NCI-H2029 treated with DMSO at 0.1 percent for 48 hours (cell line): ENCODE measurements at regions not wholly inside any gene's neighbourhood (a gene's known extent, or its start where the extent isn't known, plus 50 kb on each side); places are given as distances from the start of the nearest gene placed in this dataset.
"Not testable (repeated sequence)": the region's sequence is repeated elsewhere in the genome, so short reads cannot be mapped to it uniquely, and the experiment has no call there.

ENCODE experiments used
- DNase-seq: peaks from one replicate; lab custom pipeline; 2025; lab: John Stamatoyannopoulos, UW

- no peak for DNase-seq
Observed at GRCh38 chr9:71273613-71274012, 152.2 kb upstream of the TRPM3 start.

DNA sequence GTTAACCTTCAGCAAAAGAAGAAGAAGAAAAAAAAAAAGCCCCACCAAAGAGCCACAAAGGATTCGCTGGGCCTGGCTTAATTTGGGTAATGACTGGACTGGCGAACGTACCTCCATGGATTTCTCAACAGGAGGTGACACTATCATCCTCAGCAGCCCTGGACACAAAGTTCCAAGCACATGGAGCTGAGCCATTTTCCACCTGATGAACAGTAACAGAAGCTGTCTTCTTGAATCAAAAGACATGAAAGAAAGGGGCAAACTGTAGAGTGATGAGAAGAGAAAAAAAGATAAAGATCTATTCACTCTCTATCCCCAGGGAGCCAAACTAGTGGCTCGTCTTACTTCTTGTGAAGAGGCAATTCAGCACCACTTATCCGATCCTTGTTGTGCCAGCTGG, 150.2 kb upstream of the TRPM3 start:
- DNase-seq: no peak

- no peak for DNase-seq
Observed at GRCh38 chr9:71270554-71270953, 149.1 kb upstream of the TRPM3 start.

DNA sequence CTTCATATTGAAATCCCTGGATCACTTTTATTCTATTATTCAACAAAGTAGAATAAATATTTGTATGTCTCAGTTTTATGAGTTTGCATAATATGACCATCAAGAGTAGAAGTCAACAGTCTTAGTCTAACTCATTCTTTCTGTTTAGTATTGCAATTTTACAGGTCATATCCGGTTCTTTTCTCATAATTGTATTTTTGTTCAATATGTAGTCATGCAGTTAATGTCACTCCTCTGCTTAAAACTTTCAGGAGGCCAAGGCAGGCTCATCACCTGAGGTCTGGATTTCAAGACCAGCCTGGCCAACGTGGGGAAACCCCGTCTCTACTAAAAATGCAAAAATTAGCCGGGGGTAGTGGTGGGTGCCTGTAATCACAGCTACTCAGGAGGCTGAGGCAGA, 148.4 kb upstream of the TRPM3 start:
- DNase-seq: no peak

GRCh38 chr9:71268871-71269635, 147.6 kb upstream of the TRPM3 start:
- no peak for DNase-seq

DNA sequence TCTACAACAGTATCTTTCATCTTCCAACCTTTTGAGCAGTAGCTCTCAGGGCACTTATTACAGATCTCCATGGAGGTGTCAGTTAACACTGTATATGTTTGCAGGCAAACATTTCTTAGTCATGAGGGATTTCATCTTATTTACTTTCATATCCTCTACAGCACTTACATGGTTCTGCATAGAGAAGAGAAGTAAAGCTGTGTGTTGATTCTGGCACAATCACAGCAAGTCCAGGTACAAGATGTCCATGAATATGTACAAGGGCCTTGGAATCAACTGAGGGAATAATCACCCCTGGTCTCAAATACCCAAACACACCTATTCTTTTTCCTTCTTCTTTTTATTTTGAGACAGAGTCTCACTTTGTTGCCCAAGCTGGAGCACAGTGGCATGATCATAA, 142.0 kb upstream of the TRPM3 start:
- DNase-seq: no peak

- DNase-seq: not testable (repeated sequence)
Observed at GRCh38 chr9:71260419-71260818, 139.0 kb upstream of the TRPM3 start.

- DNase-seq: no peak
Observed at GRCh38 chr9:71254592-71255277, 133.3 kb upstream of the TRPM3 start.

DNA sequence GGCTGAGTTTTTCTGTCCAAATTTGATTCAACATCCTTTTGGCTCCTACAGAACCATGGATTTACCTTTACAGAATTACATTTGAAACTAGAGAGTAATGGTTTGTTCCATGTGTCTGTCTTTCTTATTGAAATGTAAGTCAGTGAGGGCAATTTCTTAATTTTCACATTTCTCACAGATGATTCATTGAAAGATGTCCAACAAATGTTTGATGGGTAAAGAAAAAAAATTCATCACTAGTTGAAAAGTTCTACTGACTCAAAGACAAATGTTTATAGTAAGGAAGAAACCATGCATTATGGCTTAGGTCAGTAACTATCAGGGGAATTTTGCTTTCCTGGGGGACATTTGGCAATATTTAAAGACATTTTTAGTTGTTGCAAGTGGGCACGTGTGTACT, 131.6 kb upstream of the TRPM3 start:
- no peak for DNase-seq

DNA sequence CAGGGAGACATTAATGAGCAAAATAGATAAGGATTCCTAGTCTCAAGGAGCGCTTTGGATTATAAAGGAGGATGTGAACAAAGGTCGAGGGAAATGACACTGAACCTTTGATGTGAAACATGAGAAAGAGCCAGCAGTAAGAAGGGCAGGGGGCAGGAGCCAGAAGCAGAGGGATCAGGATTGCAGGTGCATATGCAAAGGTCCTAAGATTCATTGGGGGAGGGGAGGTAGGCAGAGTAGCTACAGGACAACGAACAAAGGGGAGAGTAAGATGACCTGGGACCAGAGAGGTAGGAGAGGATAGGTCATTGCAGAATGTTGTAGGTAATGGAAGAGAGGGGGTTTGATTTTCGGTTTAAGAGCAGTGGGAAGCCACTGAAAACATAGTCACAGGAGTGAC, 129.2 kb upstream of the TRPM3 start:
- DNase-seq: no peak

- no peak for DNase-seq
Observed at GRCh38 chr9:71249729-71250317, 128.4 kb upstream of the TRPM3 start.

GRCh38 chr9:71245651-71246050, 124.2 kb upstream of the TRPM3 start:
- no peak for DNase-seq

DNA sequence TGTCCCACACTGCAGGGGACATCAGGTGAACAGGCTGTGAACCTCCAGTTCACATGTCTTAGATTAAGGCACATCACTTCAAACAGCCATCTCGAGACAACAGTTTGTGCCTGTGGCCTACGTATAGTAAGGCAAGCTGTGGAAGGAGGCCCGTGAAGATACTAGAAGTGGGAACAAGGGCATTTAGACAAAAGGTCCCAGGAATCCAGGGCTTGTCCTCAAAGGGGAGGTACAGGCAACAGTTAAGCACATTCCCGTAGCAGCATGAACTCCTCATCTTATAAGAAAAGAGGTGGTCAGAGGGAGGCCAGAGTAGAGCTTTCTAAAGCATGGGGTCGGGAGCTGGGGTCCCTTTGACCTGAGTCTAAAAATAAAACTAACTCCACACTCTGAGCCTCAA, 122.5 kb upstream of the TRPM3 start:
- no peak for DNase-seq

GRCh38 chr9:71242081-71242480, 120.7 kb upstream of the TRPM3 start:
- no peak for DNase-seq

DNA sequence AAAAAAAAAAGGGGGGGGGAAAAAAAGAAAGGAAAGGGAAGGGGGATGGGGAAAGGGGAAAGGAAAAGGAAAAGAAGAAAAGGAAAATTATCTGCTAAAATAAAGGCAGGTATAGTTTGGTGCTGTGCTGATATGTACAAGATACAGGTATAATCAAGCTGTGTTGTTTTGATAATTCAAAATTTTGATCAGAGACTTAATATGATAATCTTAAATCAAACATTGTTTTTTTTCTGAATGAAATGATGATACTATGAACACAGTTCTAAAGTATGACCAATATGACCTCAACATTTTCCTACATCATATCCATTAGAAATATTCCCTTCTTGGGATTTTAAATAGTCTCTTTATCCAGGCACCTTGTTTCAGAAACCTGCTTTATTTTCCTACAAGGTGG, 115.6 kb upstream of the TRPM3 start:
- no peak for DNase-seq

DNA sequence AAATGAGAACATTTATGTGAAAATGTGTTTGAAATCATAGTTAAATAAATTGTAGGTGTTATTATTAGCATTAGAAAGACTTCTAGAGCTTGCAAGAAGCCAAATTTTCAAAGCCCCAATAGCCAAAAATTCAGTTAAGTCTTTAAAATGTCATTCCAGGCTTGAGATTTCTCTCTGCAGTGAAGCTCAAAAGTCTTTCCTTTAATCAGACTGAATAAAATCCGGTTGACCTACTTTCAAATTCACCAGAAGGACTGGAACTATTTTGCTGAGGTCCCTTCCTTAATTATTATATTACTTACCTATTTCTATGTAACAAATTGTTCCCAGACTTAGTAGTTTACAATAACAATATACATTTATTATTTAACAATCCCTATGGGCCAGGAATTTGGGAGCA, 112.2 kb upstream of the TRPM3 start:
- DNase-seq: no peak

GRCh38 chr9:71223953-71224538, 102.6 kb upstream of the TRPM3 start:
- no peak for DNase-seq

- no peak for DNase-seq
Observed at GRCh38 chr9:71218774-71219173, 97.4 kb upstream of the TRPM3 start.

DNA sequence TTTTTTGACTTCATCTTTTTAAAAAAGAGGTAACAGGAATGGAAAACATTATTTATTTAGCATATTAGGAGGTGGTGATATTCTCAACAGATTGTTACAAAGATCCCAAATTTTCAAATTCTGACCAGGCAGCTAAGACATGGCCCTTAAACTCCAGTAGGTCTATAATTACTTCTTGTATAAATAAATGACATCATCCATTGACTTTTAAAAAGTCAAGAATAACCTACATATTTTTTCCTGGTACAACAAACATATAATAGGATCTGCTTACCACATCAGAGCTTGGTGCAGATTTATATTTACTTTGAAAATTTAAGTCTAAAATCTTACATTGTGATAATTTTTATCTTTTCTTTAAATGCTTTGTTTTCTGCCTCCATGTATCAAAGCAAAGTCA, 92.2 kb upstream of the TRPM3 start:
- no peak for DNase-seq

- DNase-seq: no peak
Observed at GRCh38 chr9:71210326-71210725, 88.9 kb upstream of the TRPM3 start.

DNA sequence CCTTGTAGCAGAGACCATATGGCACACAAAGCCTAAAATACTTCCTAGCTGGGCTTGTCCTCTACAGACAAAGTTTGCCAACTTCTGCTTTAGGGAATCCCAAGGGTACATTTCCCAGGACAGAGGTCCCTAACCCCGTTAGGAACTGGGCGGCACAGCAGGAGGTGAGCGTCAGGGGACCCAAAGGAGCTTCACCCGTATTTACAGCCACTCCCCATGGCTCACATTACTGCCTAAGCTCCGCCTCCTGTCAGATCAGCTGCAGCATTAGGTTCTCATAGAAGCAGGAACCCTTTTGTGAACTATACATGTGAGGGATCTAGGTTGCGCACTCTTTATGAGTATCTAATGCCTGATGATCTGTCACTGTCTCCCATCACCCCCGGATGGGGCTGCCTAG, 88.5 kb upstream of the TRPM3 start:
- DNase-seq: no peak

DNA sequence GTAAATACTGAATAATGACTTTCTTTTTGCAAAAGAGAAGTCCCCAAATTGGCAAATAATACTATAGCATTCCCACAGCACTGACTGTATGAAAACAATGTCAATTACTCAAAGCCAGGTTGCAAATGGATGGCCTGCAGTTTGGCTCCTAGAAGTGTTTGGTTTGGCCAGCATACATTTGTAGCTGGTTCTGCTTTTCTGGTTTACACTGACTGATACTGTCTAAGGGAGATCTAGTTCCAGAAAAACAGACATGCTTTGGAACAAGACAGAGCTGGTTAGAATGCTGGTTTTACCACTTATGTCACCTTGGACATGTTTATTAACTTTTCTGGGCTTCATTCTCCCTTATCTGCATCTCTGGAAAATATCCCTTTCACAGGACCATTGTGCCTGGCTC, 81.5 kb upstream of the TRPM3 start:
- no peak for DNase-seq

GRCh38 chr9:71191708-71192107, 70.3 kb upstream of the TRPM3 start:
- DNase-seq: no peak
